AG08395 (cell line): ENCODE measurements at regions not wholly inside any gene's neighbourhood (a gene's known extent, or its start where the extent isn't known, plus 50 kb on each side); places are given as distances from the start of the nearest gene placed in this dataset.
A peak's percentile ranks its signal among the peaks of the same experiment; 100 is the strongest.
"Not testable (repeated sequence)": the region's sequence is repeated elsewhere in the genome, so short reads cannot be mapped to it uniquely, and the experiment has no call there.

ENCODE experiments used
- DNase-seq: peaks from one replicate; pipeline ENCODE4 v3.0.0; 2012; ENCODE audit warnings: mixed read lengths, low spot score

- DNase-seq = no peak
Measured at GRCh38 chr2:147609301-147609700, 235.5 kb upstream of the ACVR2A start.

GRCh38 chr2:147607379-147607778, 237.4 kb upstream of the ACVR2A start:
- DNase-seq = no peak

- no peak for DNase-seq
Measured at GRCh38 chr2:147603876-147604275, 241.0 kb upstream of the ACVR2A start.

GRCh38 chr2:147603447-147603846, 241.4 kb upstream of the ACVR2A start:
- no peak for DNase-seq

- DNase-seq = no peak
Measured at GRCh38 chr2:147600646-147601045, 244.2 kb upstream of the ACVR2A start.

- DNase-seq = no peak
Measured at GRCh38 chr2:147600223-147600622, 244.6 kb upstream of the ACVR2A start.

- no peak for DNase-seq
Measured at GRCh38 chr2:147595200-147595599, 249.6 kb upstream of the ACVR2A start.

GRCh38 chr2:147594038-147594437, 250.8 kb upstream of the ACVR2A start:
- no peak for DNase-seq

- not testable (repeated sequence) for DNase-seq
Measured at GRCh38 chr2:147592784-147593183, 252.0 kb upstream of the ACVR2A start.

GRCh38 chr2:147589127-147589526, 255.7 kb upstream of the ACVR2A start:
- peak; percentile 14 for DNase-seq

GRCh38 chr2:147588191-147588590, 256.6 kb upstream of the ACVR2A start:
- DNase-seq = peak; percentile 84

GRCh38 chr2:147578529-147578928, 266.3 kb upstream of the ACVR2A start:
- DNase-seq = no peak

- no peak for DNase-seq
Measured at GRCh38 chr2:147577998-147578380, 266.8 kb upstream of the ACVR2A start.

- DNase-seq = no peak
Measured at GRCh38 chr2:147577323-147577997, 267.4 kb upstream of the ACVR2A start.

- no peak for DNase-seq
Measured at GRCh38 chr2:147575106-147575505, 269.7 kb upstream of the ACVR2A start.

GRCh38 chr2:147572622-147573021, 272.2 kb upstream of the ACVR2A start:
- DNase-seq = no peak

GRCh38 chr2:147569426-147569825, 275.4 kb upstream of the ACVR2A start:
- no peak for DNase-seq

GRCh38 chr2:147568109-147568508, 276.7 kb upstream of the ACVR2A start:
- no peak for DNase-seq

- DNase-seq = no peak
Measured at GRCh38 chr2:147567136-147567535, 277.7 kb upstream of the ACVR2A start.

- DNase-seq = no peak
Measured at GRCh38 chr2:147560810-147561535, 283.9 kb upstream of the ACVR2A start.

GRCh38 chr2:147559070-147559725, 285.6 kb upstream of the ACVR2A start:
- no peak for DNase-seq

- no peak for DNase-seq
Measured at GRCh38 chr2:147558620-147559019, 286.2 kb upstream of the ACVR2A start.

GRCh38 chr2:147554521-147555107, 290.2 kb upstream of the ACVR2A start:
- DNase-seq = no peak
